Karpas-422 (cell line): ENCODE measurements at regions not wholly inside any gene's neighbourhood (a gene's known extent, or its start where the extent isn't known, plus 50 kb on each side); places are given as distances from the start of the nearest gene placed in this dataset.

Experiments used
- DNase-seq: peaks from one replicate; pipeline ENCODE4 v3.0.0-alpha.2; 2015
- H2AFZ ChIP-seq: fragments of 200-600 bp; sonication (generic); 2 replicates; pipeline ENCODE4 v1.6.1; 2014; ENCODE audit warnings: antibody characterized with exemption, low read length, mixed read lengths
- H3K27ac ChIP-seq: fragments of 200-600 bp; sonication (generic); 2 replicates; pipeline ENCODE4 v1.5.1; 2014; ENCODE audit warnings: mild to moderate bottlenecking, low read length, moderate library complexity
- H3K27me3 ChIP-seq: fragments of 200-600 bp; sonication (generic); 2 replicates; pipeline ENCODE4 v1.6.1; 2014; ENCODE audit warnings: low read length, mixed read lengths
- H3K36me3 ChIP-seq: fragments of 200-600 bp; sonication (generic); 2 replicates; pipeline ENCODE4 v1.6.1; 2014; ENCODE audit warnings: low read length, mixed read lengths; ENCODE audit not compliant: insufficient read depth
- H3K4me1 ChIP-seq: fragments of 200-600 bp; sonication (generic); 2 replicates; pipeline ENCODE4 v1.6.1; 2014; ENCODE audit warnings: mild to moderate bottlenecking, low read length, mixed read lengths
- H3K4me2 ChIP-seq: fragments of 200-600 bp; sonication (generic); 2 replicates; pipeline ENCODE4 v1.6.1; 2014; ENCODE audit warnings: low read length, low read depth, mild to moderate bottlenecking; ENCODE audit not compliant: poor library complexity, severe bottlenecking
- H3K4me3 ChIP-seq: fragments of 200-600 bp; sonication (generic); 2 replicates; pipeline ENCODE4 v1.5.1; 2014; ENCODE audit warnings: mild to moderate bottlenecking, antibody characterized with exemption, low read length, mixed read lengths
- H3K79me2 ChIP-seq: fragments of 200-600 bp; sonication (generic); 2 replicates; pipeline ENCODE4 v1.6.1; 2014; ENCODE audit warnings: mild to moderate bottlenecking, low read length, mixed read lengths
- H3K9ac ChIP-seq: fragments of 200-600 bp; sonication (generic); 2 replicates; pipeline ENCODE4 v1.6.0; 2014; ENCODE audit warnings: low read length
- H3K9me2 ChIP-seq: fragments of 200-600 bp; sonication (generic), shearing (Covaris generic); replicated peaks from 2 replicates; pipeline ENCODE4 v1.6.0; 2014; ENCODE audit warnings: mild to moderate bottlenecking, low read length, moderate library complexity; ENCODE audit not compliant: insufficient read depth
- H3K9me3 ChIP-seq: fragments of 300-700, 200-600 bp; sonication (generic); 2 replicates; pipeline ENCODE4 v1.6.1; 2014; ENCODE audit warnings: low read length, mixed read lengths
- H4K20me1 ChIP-seq: fragments of 200-600 bp; sonication (generic); 2 replicates; pipeline ENCODE4 v1.6.1; 2014; ENCODE audit warnings: mild to moderate bottlenecking, antibody characterized with exemption, low read length, low read depth; ENCODE audit not compliant: insufficient read depth

DNA sequence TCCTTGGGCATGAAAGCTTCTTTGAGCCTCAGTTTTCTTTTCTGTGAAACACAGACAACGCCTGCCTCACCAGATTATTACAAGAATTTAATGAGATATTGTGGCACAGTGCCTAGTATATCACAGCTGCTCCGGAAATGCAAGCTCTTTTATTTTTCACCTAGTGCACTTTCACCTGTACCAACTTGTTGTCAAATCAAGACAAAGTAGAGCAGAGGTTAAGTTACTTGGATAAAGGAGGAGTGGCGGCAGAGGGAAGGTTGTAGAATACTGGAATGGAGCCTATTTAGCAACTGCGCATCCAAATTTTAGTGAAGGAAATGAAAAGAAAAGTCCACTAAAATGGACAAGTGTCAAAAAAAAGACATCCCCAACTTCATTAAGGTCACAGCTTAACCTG, 54.9 kb upstream of the RHOBTB1 start:
- Histone ChIP-seq H3K9me2 (no peaks in the 10 kb centered on the region), H4K20me1 (no peaks in the 10 kb centered on the region)

DNA sequence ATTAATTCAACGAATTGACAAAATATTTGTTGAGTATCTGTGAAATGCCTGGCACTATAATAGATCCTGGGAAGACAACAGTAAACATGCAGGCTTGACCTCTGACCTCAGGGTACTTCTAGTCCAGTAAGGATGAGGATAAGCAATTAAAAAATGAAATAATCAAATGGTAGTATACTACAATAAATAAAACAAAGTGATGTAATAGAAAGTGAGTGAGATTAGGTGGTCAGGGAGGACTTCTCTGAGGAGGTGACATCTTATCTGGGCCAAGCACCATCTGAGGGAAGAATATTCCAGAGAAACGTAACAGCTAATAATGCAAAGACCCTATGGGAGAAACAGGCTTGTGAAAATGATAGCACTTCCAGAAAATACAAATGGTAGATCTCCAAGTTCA, 50.1 kb upstream of the RHOBTB1 start:
- Histone ChIP-seq H3K4me2 (no peak overlapping the region), H3K9me3 (no peaks in the 10 kb centered on the region), H3K4me1 (peaks cover 3% of the 10 kb centered on the region), H3K27ac (no peak overlapping the region), H3K27me3 (no peaks in the 10 kb centered on the region), H3K9me2 (no peaks in the 10 kb centered on the region), H3K9ac (no peak overlapping the region), H3K79me2 (no peaks in the 10 kb centered on the region), H2AFZ (no peak overlapping the region), H4K20me1 (no peaks in the 10 kb centered on the region), H3K36me3 (no peaks in the 10 kb centered on the region), H3K4me3 (no peak overlapping the region)
- no peak for DNase-seq

More for the DNA sequence above, 54.9 kb upstream of the RHOBTB1 start:
- no peaks in the 10 kb centered on the region for H3K4me1 ChIP-seq
- H3K27me3 ChIP-seq, result no peaks in the 10 kb centered on the region
- H3K4me3 ChIP-seq, result no peak overlapping the region
- H3K9me3 ChIP-seq, result no peaks in the 10 kb centered on the region
- no peak overlapping the region for H3K4me2 ChIP-seq
- H3K27ac ChIP-seq, result no peak overlapping the region
- no peaks in the 10 kb centered on the region for H3K79me2 ChIP-seq
- no peaks in the 10 kb centered on the region for H3K36me3 ChIP-seq
- no peak overlapping the region for H3K9ac ChIP-seq
- no peak for DNase-seq
- no peak overlapping the region for H2AFZ ChIP-seq
